NK-92 treated with Interleukin-12 subunit alpha and Interleukin-12 subunit beta, amount 100 ng/mL, for 24 hours (cell line): ENCODE measurements at regions not wholly inside any gene's neighbourhood (a gene's known extent, or its start where the extent isn't known, plus 50 kb on each side); places are given as distances from the start of the nearest gene placed in this dataset.

Experiments used
- DNase-seq: peaks from one replicate; lab custom pipeline; 2025; lab: John Stamatoyannopoulos, UW

DNA sequence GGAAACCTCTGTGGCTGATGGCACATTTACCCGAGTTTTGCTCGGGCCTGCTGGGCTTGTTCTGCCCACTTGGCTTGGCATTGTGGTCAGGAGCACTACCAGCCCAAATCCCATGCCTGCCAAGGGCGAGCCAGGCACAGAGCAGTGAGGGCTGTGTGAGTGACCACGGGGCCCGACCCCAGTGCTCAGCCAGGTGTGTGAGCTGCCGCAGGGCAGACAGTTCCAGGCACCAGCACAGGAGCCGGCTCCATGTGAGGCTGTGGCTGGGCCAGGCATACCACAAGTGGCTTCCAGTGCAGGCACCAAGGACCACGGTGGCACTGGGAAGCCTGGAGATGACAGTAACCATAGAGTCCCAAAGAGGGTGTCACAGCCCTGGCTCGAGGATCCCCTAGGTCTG lies 1225.5 kb upstream of the GJE1 start:
- no peak for DNase-seq

GRCh38 chr6:140905724-140906123 lies 1227.0 kb upstream of the GJE1 start:
- DNase-seq = no peak

DNA sequence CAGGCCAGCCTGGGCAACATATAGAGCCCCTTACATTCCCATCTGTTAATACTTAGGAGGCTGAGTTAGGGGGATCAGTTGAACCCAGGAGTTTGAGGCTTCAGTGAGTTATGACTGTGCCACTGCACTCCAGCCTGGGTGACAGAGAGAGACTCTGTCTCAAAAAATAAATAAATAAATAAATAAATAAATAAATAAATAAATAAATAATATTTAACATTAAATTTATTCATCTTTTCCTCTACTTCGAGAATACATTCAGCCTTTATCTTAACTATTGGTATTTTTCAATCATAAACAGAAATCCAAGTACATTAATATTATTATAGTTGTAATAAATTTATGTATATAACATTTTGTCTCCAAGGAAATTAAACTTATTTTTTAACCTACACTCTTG lies 1227.7 kb upstream of the GJE1 start:
- no peak for DNase-seq

- DNase-seq = no peak
Observed at GRCh38 chr6:140897804-140898573, 1234.7 kb upstream of the GJE1 start.

GRCh38 chr6:140897349-140897748 lies 1235.4 kb upstream of the GJE1 start:
- DNase-seq = no peak

DNA sequence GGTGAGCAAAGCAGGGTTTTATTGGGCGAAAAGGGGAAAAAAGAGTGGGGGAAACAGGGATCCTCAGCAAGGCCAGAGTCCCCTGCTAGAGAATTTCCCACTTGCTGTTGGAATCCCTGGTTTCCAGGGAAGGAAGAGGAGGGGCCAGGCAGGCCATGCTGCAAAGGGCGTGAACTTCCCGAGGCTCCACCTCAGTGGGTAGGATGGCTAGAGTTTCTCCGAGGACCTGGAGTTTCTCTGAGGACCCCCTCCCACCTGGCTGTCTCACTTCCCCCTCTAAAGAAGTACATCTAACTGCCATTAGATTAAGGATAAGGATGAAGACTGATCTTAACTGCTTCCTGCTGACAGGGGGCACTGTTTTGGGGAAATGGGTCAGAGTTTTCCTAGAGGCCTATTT lies 1239.3 kb upstream of the GJE1 start:
- DNase-seq = no peak

DNA sequence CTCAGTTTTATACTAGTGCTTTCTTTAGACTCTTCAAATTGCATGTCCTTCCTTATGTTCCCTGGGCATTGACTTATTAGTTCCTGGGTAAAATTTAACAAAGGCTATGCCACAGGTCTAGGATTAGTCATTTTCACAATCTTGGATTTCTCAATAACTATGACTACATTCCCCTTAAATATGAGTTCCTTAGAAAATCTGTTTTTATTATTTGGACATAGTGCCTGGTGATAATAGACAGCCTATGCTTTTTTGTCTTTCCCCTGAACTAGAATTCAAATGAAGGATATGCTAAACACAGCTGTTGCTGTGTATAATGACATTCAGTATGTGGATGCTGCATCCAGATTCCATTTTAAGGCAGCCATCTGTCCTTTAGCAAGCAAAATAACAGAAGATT lies 1252.8 kb upstream of the GJE1 start:
- no peak for DNase-seq

GRCh38 chr6:140874066-140874465 lies 1258.7 kb upstream of the GJE1 start:
- DNase-seq = no peak

DNA sequence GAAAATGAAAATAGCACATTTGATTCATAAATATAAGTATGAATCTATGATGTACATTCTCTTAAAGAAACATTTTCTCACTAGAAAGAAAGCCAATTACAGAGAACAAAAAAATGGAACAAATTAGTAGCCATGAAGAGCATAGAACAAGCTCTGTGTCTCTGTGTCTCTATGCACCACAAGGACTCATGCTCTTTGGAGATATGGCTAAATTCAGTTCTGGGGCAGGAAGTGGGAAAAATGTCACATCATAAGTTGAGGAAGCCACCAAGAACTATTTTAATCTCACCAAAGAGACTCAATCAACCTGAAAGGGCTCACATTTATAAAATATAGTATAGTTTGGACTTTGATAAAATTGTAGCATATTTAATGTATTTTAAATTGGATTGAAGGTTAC lies 1259.8 kb upstream of the GJE1 start:
- DNase-seq = no peak

GRCh38 chr6:140871911-140872310 lies 1260.8 kb upstream of the GJE1 start:
- no peak for DNase-seq

DNA sequence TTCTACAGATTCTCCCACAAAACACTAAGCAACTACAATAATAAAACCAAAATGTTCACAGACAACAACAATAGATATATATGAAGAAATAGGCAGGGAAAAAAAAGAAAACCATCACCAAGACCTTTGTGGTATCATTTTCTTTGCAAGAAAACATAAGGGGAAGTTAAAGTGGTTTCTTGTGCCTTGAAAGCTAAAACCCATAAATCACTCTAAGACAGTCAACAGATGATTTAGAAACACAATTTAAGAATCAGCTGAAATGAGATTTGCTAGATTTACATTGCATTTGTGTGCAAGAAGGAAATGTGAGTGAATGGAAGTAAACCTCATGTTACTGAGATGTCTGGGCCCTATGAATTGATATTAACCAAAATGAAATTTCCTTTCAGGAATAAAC lies 1265.4 kb upstream of the GJE1 start:
- DNase-seq = no peak

- no peak for DNase-seq
Observed at GRCh38 chr6:140858381-140858971, 1274.2 kb upstream of the GJE1 start.

- DNase-seq = no peak
Observed at GRCh38 chr6:140857739-140858380, 1274.9 kb upstream of the GJE1 start.

GRCh38 chr6:140855520-140855919 lies 1277.2 kb upstream of the GJE1 start:
- no peak for DNase-seq

DNA sequence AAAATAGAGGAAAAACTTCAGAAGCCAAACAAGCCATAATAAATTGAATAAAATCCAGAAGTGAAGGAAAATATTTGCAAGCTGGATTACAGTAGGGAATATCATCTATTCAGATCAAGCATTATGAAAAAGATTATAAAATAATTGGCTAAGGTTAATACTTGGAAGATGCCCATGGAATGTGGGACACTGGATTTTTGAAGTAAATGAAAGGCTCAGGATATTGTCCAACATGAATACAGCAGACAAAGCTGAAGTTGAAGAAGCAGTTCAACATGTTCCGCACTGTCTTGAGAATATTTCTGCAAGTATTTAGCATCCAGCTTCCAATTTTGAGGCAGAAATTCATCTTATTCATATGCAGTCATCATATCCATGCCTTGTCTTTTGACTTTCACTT lies 1278.4 kb upstream of the GJE1 start:
- DNase-seq = no peak

- DNase-seq = no peak
Observed at GRCh38 chr6:140850438-140850837, 1282.3 kb upstream of the GJE1 start.

DNA sequence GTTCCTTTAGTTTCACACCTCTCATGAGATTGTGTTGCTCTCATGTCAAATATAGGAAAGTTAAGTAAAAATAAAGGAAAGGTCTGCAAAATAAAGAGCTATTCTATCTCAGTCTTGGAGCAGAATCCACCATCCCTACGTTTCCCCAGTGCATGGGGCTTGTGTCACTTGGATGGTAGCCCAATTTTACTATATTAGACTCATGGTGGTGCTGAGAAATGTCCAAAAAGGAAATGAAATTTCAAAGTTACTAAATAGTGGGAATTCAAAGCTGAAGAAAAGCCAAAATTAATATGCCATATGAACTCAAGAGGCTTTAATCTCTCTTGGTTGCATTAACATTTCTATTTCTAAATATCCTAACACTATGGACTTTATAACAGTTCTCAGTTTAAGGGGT lies 1283.3 kb upstream of the GJE1 start:
- no peak for DNase-seq

- no peak for DNase-seq
Observed at GRCh38 chr6:140847262-140847645, 1285.5 kb upstream of the GJE1 start.

GRCh38 chr6:140846503-140847261 lies 1286.0 kb upstream of the GJE1 start:
- DNase-seq = no peak

DNA sequence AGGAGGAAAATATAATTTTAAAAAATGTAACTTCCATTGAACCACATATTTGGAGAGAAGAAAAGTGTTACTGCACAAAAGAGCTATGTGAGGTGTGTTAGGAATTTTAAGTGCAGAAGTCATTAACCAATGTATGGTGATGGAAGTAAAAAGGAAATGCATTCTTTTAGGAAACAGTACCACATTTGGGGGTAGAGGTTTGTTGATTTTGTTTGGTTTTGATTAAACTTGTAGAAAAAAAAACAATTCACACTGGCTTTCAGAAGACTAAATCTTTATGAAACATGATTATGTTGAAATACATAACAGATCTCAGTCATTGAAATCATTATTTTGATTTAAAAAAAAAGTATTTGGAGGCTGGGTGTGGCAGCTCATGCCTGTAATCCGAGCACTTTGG lies 1287.0 kb upstream of the GJE1 start:
- DNase-seq = no peak

GRCh38 chr6:140844167-140844566 lies 1288.6 kb upstream of the GJE1 start:
- DNase-seq = no peak

GRCh38 chr6:140833408-140833807 lies 1299.3 kb upstream of the GJE1 start:
- no peak for DNase-seq

DNA sequence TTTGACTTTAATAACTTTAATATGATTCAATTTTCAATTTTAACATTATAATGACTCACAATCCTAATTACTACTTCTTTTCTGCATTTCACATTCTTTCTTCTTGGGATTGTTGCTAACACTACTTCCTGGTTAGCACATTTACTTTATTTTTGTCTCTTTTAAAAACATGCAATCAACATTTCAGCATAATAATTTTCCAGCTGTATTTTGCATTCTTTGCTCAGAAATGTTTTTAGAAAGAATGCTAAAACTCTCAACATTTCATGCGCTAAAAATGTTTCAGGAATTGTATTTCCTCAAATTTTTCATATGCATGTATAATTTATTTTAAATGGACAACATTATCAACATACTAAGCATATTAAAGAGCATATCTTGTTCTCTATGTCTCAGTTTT lies 1302.1 kb upstream of the GJE1 start:
- no peak for DNase-seq
